ENCODE measurements at regions not wholly inside any gene's neighbourhood (a gene's known extent, or its start where the extent isn't known, plus 50 kb on each side); places are given as distances from the start of the nearest gene placed in this dataset.

GRCh38 chr4:167290678-167291077 is 56.4 kb upstream of the SPOCK3 start:
- no peak for DNase-seq

- DNase-seq = no peak
These were observed 74.6 kb upstream of the SPOCK3 start for GRCh38 chr4:167308876-167309275.

GRCh38 chr4:167321299-167321698 is 87.0 kb upstream of the SPOCK3 start:
- no peak for DNase-seq

- no peak for DNase-seq
These were observed 105.5 kb upstream of the SPOCK3 start for GRCh38 chr4:167339781-167340180.

- no peak for DNase-seq
These were observed 125.4 kb upstream of the SPOCK3 start for GRCh38 chr4:167359711-167360110.

GRCh38 chr4:167379076-167379835 is 145.0 kb upstream of the SPOCK3 start:
- DNase-seq = no peak

GRCh38 chr4:167380964-167381363 is 146.7 kb upstream of the SPOCK3 start:
- DNase-seq = no peak

- no peak for DNase-seq
These were observed 149.0 kb upstream of the SPOCK3 start for GRCh38 chr4:167383291-167383690.

- no peak for DNase-seq
These were observed 163.3 kb upstream of the SPOCK3 start for GRCh38 chr4:167397586-167397985.

GRCh38 chr4:167399201-167399600 is 164.9 kb upstream of the SPOCK3 start:
- no peak for DNase-seq

GRCh38 chr4:167406181-167406580 is 171.9 kb upstream of the SPOCK3 start:
- no peak for DNase-seq

- no peak for DNase-seq
These were observed 181.2 kb upstream of the SPOCK3 start for GRCh38 chr4:167415461-167415860.

GRCh38 chr4:167419468-167420140 is 185.3 kb upstream of the SPOCK3 start:
- DNase-seq = no peak

- DNase-seq = no peak
These were observed 186.9 kb upstream of the SPOCK3 start for GRCh38 chr4:167421201-167421600.

- DNase-seq = no peak
These were observed 190.3 kb upstream of the SPOCK3 start for GRCh38 chr4:167424341-167425256.

- no peak for DNase-seq
These were observed 193.9 kb upstream of the SPOCK3 start for GRCh38 chr4:167428156-167428555.

- DNase-seq = no peak
These were observed 197.1 kb upstream of the SPOCK3 start for GRCh38 chr4:167431371-167431770.

GRCh38 chr4:167435786-167436185 is 201.5 kb upstream of the SPOCK3 start:
- DNase-seq = no peak

- DNase-seq = no peak
These were observed 209.5 kb upstream of the SPOCK3 start for GRCh38 chr4:167443841-167444240.

GRCh38 chr4:167452922-167453430 is 218.7 kb upstream of the SPOCK3 start:
- DNase-seq = no peak

GRCh38 chr4:167456619-167457018 is 222.3 kb upstream of the SPOCK3 start:
- DNase-seq = no peak

- DNase-seq = no peak
These were observed 235.1 kb upstream of the SPOCK3 start for GRCh38 chr4:167469436-167469835.

GRCh38 chr4:167475951-167476350 is 241.7 kb upstream of the SPOCK3 start:
- DNase-seq = no peak

Data from activated naive CD4-positive, alpha-beta T cell treated with Interleukin-2 at 50 U/mL for 16 hours (primary cell).